SU-DHL-6 (cell line): ENCODE measurements at regions not wholly inside any gene's neighbourhood (a gene's known extent, or its start where the extent isn't known, plus 50 kb on each side); places are given as distances from the start of the nearest gene placed in this dataset.

Experiments
- H2AFZ ChIP-seq: fragments of 200-600 bp; sonication (generic); 2 replicates; pipeline ENCODE4 v1.6.1; 2014; ENCODE audit warnings: low read depth, mild to moderate bottlenecking, moderate library complexity, mixed read lengths, antibody characterized with exemption, low read length; ENCODE audit not compliant: severe bottlenecking
- H3F3A ChIP-seq: fragments of 200-600 bp; shearing (Covaris generic); 2 replicates; pipeline ENCODE4 v1.6.0; 2016; ENCODE audit warnings: antibody characterized with exemption, mild to moderate bottlenecking; ENCODE audit not compliant: insufficient read depth
- H3K27ac ChIP-seq: fragments of 200-600 bp; sonication (generic); 2 replicates; pipeline ENCODE4 v1.5.1; 2016; ENCODE audit warnings: low read depth, mild to moderate bottlenecking, low read length, moderate library complexity, mixed read lengths
- H3K27me3 ChIP-seq: fragments of 200-600 bp; sonication (generic), shearing (Covaris generic); 2 replicates; pipeline ENCODE4 v1.6.0; 2014; ENCODE audit warnings: mild to moderate bottlenecking, low read length
- H3K36me3 ChIP-seq: fragments of 200-600 bp; sonication (generic); 2 replicates; pipeline ENCODE4 v1.6.1; 2014; ENCODE audit warnings: mild to moderate bottlenecking, low read length, mixed read lengths
- H3K4me2 ChIP-seq: fragments of 300-600, 200-600 bp; shearing (Covaris generic), sonication (generic); 2 replicates; pipeline ENCODE4 v1.6.0; 2014; ENCODE audit warnings: low read length, low read depth, mild to moderate bottlenecking; ENCODE audit not compliant: poor library complexity, severe bottlenecking
- H3K4me3 ChIP-seq: fragments of 200-600 bp; sonication (generic); 2 replicates; pipeline ENCODE4 v1.5.1; 2014; ENCODE audit warnings: antibody characterized with exemption, low read length, mild to moderate bottlenecking, mixed read lengths; ENCODE audit not compliant: insufficient read depth, poor library complexity, severe bottlenecking
- H3K79me2 ChIP-seq: fragments of 200-600 bp; sonication (generic); 2 replicates; pipeline ENCODE4 v1.6.1; 2014; ENCODE audit warnings: mild to moderate bottlenecking, low read length, moderate library complexity; ENCODE audit not compliant: insufficient read depth
- H3K9ac ChIP-seq: fragments of 200-600 bp; sonication (generic); 2 replicates; pipeline ENCODE4 v1.7.0; 2014; ENCODE audit warnings: mild to moderate bottlenecking, low read length
- H3K9me2 ChIP-seq: fragments of 200-600 bp; sonication (generic); replicated peaks from 2 replicates; pipeline ENCODE4 v1.6.1; 2014; ENCODE audit warnings: low read length; ENCODE audit not compliant: insufficient read depth
- H3K9me3 ChIP-seq: fragments of 200-600 bp; sonication (generic); 2 replicates; pipeline ENCODE4 v1.6.1; 2014; ENCODE audit warnings: low read length, mixed read lengths; ENCODE audit not compliant: insufficient read depth
- H4K20me1 ChIP-seq: fragments of 200-600 bp; sonication (generic); 2 replicates; pipeline ENCODE4 v1.6.1; 2014; ENCODE audit warnings: low read depth, mild to moderate bottlenecking, antibody characterized with exemption, low read length, moderate library complexity, mixed read lengths
- EZH2phosphoT487 ChIP-seq: fragments of 200-600 bp; sonication (generic), shearing (Covaris generic); conservative IDR thresholded peaks from 2 replicates; pipeline ENCODE4 v1.6.1; 2018; ENCODE audit warnings: mild to moderate bottlenecking, antibody characterized with exemption, low read length, moderate library complexity, mixed read lengths
- TF ChIP-seq, protein P1 (sequence below): fragments of 200-600 bp; sonication (generic); IDR thresholded peaks from one replicate; pipeline ENCODE4 v1.5.1; 2017; ENCODE audit warnings: antibody characterized with exemption, mild to moderate bottlenecking, low read length, moderate library complexity; ENCODE audit not compliant: insufficient read depth, poor library complexity, severe bottlenecking

GRCh38 chr7:130963339-130963738 is 229.3 kb upstream of the KLF14 start:
- no peaks in the 10 kb centered on the region for H3K79me2 ChIP-seq
- peaks cover 28% of the 10 kb centered on the region for H3F3A ChIP-seq
- peaks cover 5% of the 10 kb centered on the region; the same call in 1 of the 2 replicates for H3K36me3 ChIP-seq
- no peak overlapping the region for H3K4me3 ChIP-seq
- no peak overlapping the region for H3K4me2 ChIP-seq
- H3K27me3 ChIP-seq: no peaks in the 10 kb centered on the region
- no peaks in the 10 kb centered on the region for H3K9me3 ChIP-seq
- no peak overlapping the region for H3K9ac ChIP-seq
- TF ChIP-seq, protein P1, sequence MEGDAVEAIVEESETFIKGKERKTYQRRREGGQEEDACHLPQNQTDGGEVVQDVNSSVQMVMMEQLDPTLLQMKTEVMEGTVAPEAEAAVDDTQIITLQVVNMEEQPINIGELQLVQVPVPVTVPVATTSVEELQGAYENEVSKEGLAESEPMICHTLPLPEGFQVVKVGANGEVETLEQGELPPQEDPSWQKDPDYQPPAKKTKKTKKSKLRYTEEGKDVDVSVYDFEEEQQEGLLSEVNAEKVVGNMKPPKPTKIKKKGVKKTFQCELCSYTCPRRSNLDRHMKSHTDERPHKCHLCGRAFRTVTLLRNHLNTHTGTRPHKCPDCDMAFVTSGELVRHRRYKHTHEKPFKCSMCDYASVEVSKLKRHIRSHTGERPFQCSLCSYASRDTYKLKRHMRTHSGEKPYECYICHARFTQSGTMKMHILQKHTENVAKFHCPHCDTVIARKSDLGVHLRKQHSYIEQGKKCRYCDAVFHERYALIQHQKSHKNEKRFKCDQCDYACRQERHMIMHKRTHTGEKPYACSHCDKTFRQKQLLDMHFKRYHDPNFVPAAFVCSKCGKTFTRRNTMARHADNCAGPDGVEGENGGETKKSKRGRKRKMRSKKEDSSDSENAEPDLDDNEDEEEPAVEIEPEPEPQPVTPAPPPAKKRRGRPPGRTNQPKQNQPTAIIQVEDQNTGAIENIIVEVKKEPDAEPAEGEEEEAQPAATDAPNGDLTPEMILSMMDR: no peak
- TF ChIP-seq EZH2phosphoT487: no peak
- H3K9me2 ChIP-seq: no peaks in the 10 kb centered on the region
- H2AFZ ChIP-seq: no peak overlapping the region
- H3K27ac ChIP-seq: no peak overlapping the region
- no peaks in the 10 kb centered on the region for H4K20me1 ChIP-seq

DNA sequence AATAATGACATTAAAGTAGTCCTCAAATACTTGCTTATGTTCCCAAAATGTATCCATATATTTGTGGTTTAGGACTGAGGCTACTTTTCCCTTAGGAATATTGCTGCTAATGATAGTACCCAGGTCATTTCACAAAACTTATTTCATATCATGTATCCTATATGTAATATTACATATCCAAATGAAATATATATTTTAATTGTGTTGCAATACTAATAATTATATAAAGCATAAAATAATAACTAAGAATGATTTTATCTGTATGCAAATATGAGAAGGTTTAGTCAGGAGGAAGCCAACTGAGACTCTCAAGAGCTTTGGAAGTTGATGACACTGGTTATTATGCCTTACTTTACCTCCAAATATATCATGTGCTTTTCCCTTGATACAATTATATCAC is 231.5 kb upstream of the KLF14 start:
- no peak for TF ChIP-seq EZH2phosphoT487
- TF ChIP-seq, protein P1: no peak
- H3K27ac ChIP-seq: no peak overlapping the region
- no peaks in the 10 kb centered on the region for H3K9me3 ChIP-seq
- no peak overlapping the region for H3K4me2 ChIP-seq
- H2AFZ ChIP-seq: no peak overlapping the region
- H3K9ac ChIP-seq: no peak overlapping the region
- H3K9me2 ChIP-seq: no peaks in the 10 kb centered on the region
- no peaks in the 10 kb centered on the region for H3K36me3 ChIP-seq
- no peaks in the 10 kb centered on the region for H3K79me2 ChIP-seq
- H3F3A ChIP-seq: peaks cover 27% of the 10 kb centered on the region
- H3K4me3 ChIP-seq: no peak overlapping the region
- no peaks in the 10 kb centered on the region for H3K27me3 ChIP-seq
- no peaks in the 10 kb centered on the region for H4K20me1 ChIP-seq

DNA sequence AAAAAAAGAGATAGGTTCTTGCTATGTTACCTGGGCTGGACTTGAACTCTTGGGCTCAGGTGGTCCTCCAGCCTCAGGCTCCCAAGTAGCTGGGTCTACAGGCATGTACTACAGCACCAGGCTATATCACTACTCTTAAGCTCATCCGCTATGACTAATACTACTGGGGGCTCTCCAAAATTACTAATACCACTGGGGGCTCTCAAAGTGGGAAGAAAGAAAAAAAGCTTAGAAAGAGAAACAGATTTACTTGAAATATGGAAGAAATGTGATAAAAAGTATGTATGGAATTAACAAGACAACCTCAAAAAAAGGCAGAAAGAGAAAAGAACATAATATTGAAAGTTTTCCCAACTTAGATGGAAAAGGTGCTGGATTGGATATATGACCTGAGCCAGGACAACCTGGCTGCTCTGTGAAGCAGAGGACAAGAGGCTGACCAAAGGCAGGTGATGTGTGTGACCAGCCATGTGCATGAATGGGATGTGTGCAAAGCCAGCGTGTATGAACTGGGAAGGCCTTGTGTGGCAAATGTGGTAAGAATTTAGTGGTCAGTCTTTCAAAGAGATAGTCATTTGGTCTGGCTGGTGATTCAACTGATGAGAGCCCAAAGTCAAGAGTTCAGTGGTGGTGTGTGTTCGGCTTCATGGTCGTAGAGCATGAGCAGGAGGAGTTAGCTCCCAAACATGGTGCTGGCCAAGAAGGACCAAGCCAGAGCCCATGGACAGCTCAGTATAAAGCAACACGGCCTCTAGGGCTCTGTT is 232.4 kb upstream of the KLF14 start:
- no peaks in the 10 kb centered on the region for H3K9me2 ChIP-seq
- TF ChIP-seq, protein P1: no peak
- no peak for TF ChIP-seq EZH2phosphoT487
- no peak overlapping the region for H3K27ac ChIP-seq
- no peak overlapping the region for H2AFZ ChIP-seq
- H3K36me3 ChIP-seq: no peaks in the 10 kb centered on the region
- no peak overlapping the region for H3K4me2 ChIP-seq
- H3K4me3 ChIP-seq: no peak overlapping the region
- no peaks in the 10 kb centered on the region for H3K27me3 ChIP-seq
- H3K9me3 ChIP-seq: no peaks in the 10 kb centered on the region
- no peaks in the 10 kb centered on the region for H4K20me1 ChIP-seq
- H3F3A ChIP-seq: peaks cover 17% of the 10 kb centered on the region
- no peak overlapping the region for H3K9ac ChIP-seq
- no peaks in the 10 kb centered on the region for H3K79me2 ChIP-seq
